Prostate gland (tissue), 2 donors: ENCODE measurements at regions not wholly inside any gene's neighbourhood (a gene's known extent, or its start where the extent isn't known, plus 50 kb on each side); places are given as distances from the start of the nearest gene placed in this dataset.

ENCODE experiments used
- CTCF ChIP-seq, 4 experiments: fragments of 200-600 bp in 2 of 4; fragments of 450-650 bp in 2 of 4; sonication (generic) in 2 of 4; IDR thresholded peaks; 1 replicate in 3 of 4; 2 replicates in 1 of 4; pipeline ENCODE4 v1.5.1; 2016 to 2019; ENCODE audit warnings: antibody characterized with exemption in 4 of 4, mild to moderate bottlenecking in 2 of 4, moderate library complexity in 2 of 4
- POLR2A ChIP-seq: fragments of 450-650 bp; IDR thresholded peaks from one replicate; pipeline ENCODE4 v1.6.1; 2016; ENCODE audit warnings: antibody characterized with exemption, mild to moderate bottlenecking
- POLR2AphosphoS5 ChIP-seq: sonication (generic); formaldehyde crosslinking; IDR thresholded peaks from one replicate; pipeline ENCODE4 v1.6.1; 2017; ENCODE audit warnings: antibody characterized with exemption

- TF ChIP-seq CTCF (IDR thresholded peaks at IDR 0.05) (no peak), POLR2A (no peak), POLR2AphosphoS5 (no peak)
Measured at GRCh38 chr20:57767441-57767840, 57.6 kb upstream of the PMEPA1 start.
